ENCODE measurements at regions not wholly inside any gene's neighbourhood (a gene's known extent, or its start where the extent isn't known, plus 50 kb on each side); places are given as distances from the start of the nearest gene placed in this dataset.

DNA sequence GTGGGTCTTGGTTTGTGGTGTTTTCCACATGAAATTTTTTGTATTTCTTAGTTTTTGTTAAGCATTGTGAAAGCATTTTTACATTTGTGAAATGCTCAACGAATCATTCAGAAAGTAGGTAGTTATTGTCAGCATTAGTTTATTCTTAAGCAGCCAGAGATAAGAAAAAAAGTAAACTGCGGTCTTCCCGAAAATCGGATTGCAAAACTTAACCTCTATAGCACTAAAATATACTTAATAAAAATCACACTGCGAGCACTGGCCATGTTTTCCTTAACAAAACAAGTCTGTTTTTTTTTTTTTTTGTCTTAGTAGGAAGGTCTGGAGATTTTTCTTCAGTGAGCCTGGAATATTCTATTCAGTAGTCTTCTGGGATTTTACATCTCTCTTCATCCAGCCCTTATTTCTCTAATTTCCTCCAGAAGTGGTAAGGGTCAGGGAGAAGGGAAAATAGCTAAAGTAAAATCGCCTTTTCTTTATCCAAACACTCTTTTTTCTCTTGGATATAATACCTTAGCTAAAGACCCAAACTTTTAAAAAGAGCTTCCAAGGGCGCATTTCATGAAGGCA, 289.9 kb downstream of the DMAC1 start:
- ChIA-PET CTCF (ENCODE audit: low intra/inter-chr PET ratio, low total read pairs) (no interaction called here), POLR2A (no interaction called here)
- Histone ChIP-seq H3K4me1 (ENCODE audit: insufficient read depth, low read length) (no peaks in the 10 kb centered on the region), H4K20me1 (ENCODE audit: insufficient read depth, low read length) (no peaks in the 10 kb centered on the region), H3K4me3 (replicated peaks in 1 of 3; ENCODE audit: insufficient read depth in 1 of 3, low read depth in 2 of 3, low read length in 3 of 3) (no peak overlapping the region), H3K36me3 (replicated peaks in 1 of 2; ENCODE audit: control insufficient read depth in 1 of 2, insufficient read depth in 2 of 2, low read length in 2 of 2) (no peaks in the 10 kb centered on the region), H3K79me2 (ENCODE audit: insufficient read depth, low read length) (no peaks in the 10 kb centered on the region), H3K4me2 (ENCODE audit: low read depth, low read length) (no peak overlapping the region), H3K9me3 (ENCODE audit: low read length) (no peaks in the 10 kb centered on the region), H3K27ac (ENCODE audit: extremely low read length, insufficient read depth, low read length) (no peak overlapping the region), H3K9ac (ENCODE audit: insufficient read depth, low read depth, low read length) (no peak overlapping the region), H3K27me3 (ENCODE audit: control insufficient read depth in 1 of 2, insufficient read depth in 2 of 2, low read length in 2 of 2) (no peaks in the 10 kb centered on the region), H2AFZ (ENCODE audit: low read length) (no peak overlapping the region)
- no TSS peak for BruUV-seq (replicated peaks)
- intact Hi-C loops (cut with micrococcal nuclease; ENCODE audit: unreplicated experiment): no loop called here
- ATAC-seq (no peak), DNase-seq (ENCODE audit: low spot score) (no peak), FAIRE-seq (no peak)
- WGBS (ENCODE audit: low lambda C conversion rate): 11% methylated on average over 7 of the region's 7 CpGs
- in situ Hi-C loops (cut with HindIII; ENCODE audit: extremely low pct_ligation_motif_present, low pct_unique_long_range_greater_than_20kb): loop anchor here (25.0 kb wide), 1 partner anchor 247 kb away; no protein-coding TSS in a partner anchor
- TF ChIP-seq FOXM1 (CRISPR knock-in tag; IDR thresholded peaks at IDR 0.05) (no peak), ZMYM2 (CRISPR knock-in tag; IDR thresholded peaks at IDR 0.05) (no peak), ZNF34 (CRISPR knock-in tag; IDR thresholded peaks at IDR 0.05; ENCODE audit: borderline replicate concordance) (no peak), PRPF4 (IDR thresholded peaks at IDR 0.05; ENCODE audit: low read depth, low read length, poor library complexity, severe bottlenecking) (no peak), KDM1A (CRISPR knock-in tag; IDR thresholded peaks at IDR 0.05) (no peak), ZMAT3 (CRISPR knock-in tag; conservative IDR thresholded peaks at IDR 0.05) (no peak), IKZF4 (CRISPR knock-in tag; IDR thresholded peaks at IDR 0.05; ENCODE audit: borderline replicate concordance, low read depth, not compliant biosample characterization) (no peak), ZFP62 (CRISPR knock-in tag; IDR thresholded peaks at IDR 0.05) (no peak), ZNF232 (CRISPR knock-in tag; IDR thresholded peaks at IDR 0.05; ENCODE audit: borderline replicate concordance) (no peak)
- TF ChIP-seq, protein P1, sequence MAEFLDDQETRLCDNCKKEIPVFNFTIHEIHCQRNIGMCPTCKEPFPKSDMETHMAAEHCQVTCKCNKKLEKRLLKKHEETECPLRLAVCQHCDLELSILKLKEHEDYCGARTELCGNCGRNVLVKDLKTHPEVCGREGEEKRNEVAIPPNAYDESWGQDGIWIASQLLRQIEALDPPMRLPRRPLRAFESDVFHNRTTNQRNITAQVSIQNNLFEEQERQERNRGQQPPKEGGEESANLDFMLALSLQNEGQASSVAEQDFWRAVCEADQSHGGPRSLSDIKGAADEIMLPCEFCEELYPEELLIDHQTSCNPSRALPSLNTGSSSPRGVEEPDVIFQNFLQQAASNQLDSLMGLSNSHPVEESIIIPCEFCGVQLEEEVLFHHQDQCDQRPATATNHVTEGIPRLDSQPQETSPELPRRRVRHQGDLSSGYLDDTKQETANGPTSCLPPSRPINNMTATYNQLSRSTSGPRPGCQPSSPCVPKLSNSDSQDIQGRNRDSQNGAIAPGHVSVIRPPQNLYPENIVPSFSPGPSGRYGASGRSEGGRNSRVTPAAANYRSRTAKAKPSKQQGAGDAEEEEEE (CRISPR knock-in tag; IDR thresholded peaks at IDR 0.05; ENCODE audit: borderline replicate concordance): no peak
- TF ChIP-seq, protein P2, sequence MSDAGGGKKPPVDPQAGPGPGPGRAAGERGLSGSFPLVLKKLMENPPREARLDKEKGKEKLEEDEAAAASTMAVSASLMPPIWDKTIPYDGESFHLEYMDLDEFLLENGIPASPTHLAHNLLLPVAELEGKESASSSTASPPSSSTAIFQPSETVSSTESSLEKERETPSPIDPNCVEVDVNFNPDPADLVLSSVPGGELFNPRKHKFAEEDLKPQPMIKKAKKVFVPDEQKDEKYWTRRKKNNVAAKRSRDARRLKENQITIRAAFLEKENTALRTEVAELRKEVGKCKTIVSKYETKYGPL (CRISPR knock-in tag; IDR thresholded peaks at IDR 0.05): no peak
- TF ChIP-seq, protein P3, sequence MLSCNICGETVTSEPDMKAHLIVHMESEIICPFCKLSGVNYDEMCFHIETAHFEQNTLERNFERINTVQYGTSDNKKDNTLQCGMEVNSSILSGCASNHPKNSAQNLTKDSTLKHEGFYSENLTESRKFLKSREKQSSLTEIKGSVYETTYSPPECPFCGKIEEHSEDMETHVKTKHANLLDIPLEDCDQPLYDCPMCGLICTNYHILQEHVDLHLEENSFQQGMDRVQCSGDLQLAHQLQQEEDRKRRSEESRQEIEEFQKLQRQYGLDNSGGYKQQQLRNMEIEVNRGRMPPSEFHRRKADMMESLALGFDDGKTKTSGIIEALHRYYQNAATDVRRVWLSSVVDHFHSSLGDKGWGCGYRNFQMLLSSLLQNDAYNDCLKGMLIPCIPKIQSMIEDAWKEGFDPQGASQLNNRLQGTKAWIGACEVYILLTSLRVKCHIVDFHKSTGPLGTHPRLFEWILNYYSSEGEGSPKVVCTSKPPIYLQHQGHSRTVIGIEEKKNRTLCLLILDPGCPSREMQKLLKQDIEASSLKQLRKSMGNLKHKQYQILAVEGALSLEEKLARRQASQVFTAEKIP (CRISPR knock-in tag; IDR thresholded peaks at IDR 0.05; ENCODE audit: borderline replicate concordance): no peak
- TF ChIP-seq, protein P4, sequence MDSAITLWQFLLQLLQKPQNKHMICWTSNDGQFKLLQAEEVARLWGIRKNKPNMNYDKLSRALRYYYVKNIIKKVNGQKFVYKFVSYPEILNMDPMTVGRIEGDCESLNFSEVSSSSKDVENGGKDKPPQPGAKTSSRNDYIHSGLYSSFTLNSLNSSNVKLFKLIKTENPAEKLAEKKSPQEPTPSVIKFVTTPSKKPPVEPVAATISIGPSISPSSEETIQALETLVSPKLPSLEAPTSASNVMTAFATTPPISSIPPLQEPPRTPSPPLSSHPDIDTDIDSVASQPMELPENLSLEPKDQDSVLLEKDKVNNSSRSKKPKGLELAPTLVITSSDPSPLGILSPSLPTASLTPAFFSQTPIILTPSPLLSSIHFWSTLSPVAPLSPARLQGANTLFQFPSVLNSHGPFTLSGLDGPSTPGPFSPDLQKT (CRISPR knock-in tag; IDR thresholded peaks at IDR 0.05; ENCODE audit: borderline replicate concordance): no peak
- TF ChIP-seq, protein P5, sequence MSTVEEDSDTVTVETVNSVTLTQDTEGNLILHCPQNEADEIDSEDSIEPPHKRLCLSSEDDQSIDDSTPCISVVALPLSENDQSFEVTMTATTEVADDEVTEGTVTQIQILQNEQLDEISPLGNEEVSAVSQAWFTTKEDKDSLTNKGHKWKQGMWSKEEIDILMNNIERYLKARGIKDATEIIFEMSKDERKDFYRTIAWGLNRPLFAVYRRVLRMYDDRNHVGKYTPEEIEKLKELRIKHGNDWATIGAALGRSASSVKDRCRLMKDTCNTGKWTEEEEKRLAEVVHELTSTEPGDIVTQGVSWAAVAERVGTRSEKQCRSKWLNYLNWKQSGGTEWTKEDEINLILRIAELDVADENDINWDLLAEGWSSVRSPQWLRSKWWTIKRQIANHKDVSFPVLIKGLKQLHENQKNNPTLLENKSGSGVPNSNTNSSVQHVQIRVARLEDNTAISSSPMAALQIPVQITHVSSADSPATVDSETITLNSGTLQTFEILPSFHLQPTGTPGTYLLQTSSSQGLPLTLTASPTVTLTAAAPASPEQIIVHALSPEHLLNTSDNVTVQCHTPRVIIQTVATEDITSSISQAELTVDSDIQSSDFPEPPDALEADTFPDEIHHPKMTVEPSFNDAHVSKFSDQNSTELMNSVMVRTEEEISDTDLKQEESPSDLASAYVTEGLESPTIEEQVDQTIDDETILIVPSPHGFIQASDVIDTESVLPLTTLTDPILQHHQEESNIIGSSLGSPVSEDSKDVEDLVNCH (CRISPR knock-in tag; IDR thresholded peaks at IDR 0.05): no peak
- TF ChIP-seq, protein P6, sequence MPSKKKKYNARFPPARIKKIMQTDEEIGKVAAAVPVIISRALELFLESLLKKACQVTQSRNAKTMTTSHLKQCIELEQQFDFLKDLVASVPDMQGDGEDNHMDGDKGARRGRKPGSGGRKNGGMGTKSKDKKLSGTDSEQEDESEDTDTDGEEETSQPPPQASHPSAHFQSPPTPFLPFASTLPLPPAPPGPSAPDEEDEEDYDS (CRISPR knock-in tag; IDR thresholded peaks at IDR 0.05): no peak

All from HepG2 (cell line).